NCI-H748 treated with DMSO at 0.1 percent for 48 hours (cell line): ENCODE measurements at regions not wholly inside any gene's neighbourhood (a gene's known extent, or its start where the extent isn't known, plus 50 kb on each side); places are given as distances from the start of the nearest gene placed in this dataset.
"Not testable (repeated sequence)": the region's sequence is repeated elsewhere in the genome, so short reads cannot be mapped to it uniquely, and the experiment has no call there.

Source experiments
- DNase-seq: peaks from one replicate; lab custom pipeline; 2025; lab: John Stamatoyannopoulos, UW

- no peak for DNase-seq
These were observed 325.4 kb upstream of the FRG1 start for GRCh38 chr4:189615217-189615663.

DNA sequence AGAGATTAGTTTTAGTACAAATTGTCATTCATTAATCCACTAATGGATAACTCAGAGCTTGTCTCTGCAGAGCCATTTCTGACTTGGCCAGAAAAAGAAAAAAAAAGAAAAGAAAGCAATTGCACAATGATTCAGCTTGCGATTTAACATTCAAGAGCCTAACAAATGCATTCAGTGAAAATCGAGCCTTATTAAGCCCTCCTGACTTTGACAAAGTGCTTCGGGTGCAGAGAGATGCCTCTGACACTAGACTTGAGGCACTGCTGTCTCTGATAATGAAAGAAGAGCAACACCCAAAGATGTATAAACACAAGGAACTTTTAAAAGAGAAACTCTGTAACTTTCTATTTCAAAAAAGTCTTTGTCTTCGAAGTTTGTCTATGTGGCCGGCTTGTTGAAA, 322.9 kb upstream of the FRG1 start:
- not testable (repeated sequence) for DNase-seq

DNA sequence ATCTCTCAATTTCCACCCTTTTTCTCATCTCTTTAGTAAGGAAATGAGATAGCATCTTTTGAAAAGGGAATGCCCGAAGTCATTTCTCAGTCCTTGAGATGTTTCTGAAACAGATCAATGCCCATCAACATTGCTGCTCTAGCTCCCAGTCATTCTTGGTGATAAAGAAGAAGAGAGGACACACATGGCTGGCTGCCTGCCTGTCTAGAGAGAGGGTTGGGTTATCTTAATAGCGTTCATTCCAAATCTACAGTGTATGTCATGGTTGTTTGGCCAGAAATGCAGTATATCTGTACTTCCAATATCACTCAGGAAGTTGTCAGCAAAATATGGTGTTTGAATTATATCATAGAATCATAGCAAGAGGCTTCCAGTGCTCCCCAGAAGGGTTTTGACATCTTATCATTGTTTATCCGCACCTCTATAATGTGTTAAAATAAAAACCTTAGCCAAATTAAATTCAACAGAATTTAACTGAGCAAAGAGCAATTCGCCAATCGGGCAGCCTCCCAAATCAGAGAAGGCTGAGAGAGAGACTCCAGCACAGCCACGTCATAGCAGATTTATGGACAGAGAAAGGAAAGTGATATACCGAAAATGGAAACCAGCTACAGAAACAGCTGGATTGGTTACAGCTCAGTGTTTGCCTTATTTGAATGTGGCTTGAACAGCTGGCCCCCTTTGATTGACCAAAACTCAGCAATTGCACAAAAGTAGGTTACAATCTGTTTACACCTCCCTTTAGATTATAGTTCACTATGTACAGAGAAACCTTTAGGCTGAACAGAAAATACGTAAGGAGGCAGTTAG, 321.0 kb upstream of the FRG1 start:
- not testable (repeated sequence) for DNase-seq

GRCh38 chr4:189622574-189622973, 318.1 kb upstream of the FRG1 start:
- DNase-seq = not testable (repeated sequence)

GRCh38 chr4:189627041-189627440, 313.6 kb upstream of the FRG1 start:
- not testable (repeated sequence) for DNase-seq

DNA sequence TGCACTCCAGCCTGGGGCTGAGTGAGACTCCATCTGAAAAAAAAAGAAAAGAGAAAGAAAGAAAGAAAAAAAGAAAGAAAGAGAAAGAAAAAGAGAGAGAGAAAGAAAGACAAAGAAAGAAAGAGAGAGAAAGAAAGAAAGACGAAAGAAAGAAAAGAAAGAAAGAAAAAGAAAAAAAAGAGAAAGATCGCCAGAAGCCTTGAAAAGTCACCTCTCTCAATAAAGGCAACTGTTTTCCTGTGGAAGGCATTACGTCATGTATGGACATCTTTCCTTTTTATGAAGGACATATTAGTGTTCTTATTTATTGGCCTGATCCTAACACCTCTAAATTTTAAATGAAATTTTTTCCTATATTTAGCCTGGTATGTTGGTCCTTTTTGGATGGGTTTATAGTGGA, 310.9 kb upstream of the FRG1 start:
- not testable (repeated sequence) for DNase-seq

GRCh38 chr4:189630913-189631567, 309.6 kb upstream of the FRG1 start:
- DNase-seq = not testable (repeated sequence)

- not testable (repeated sequence) for DNase-seq
These were observed 309.1 kb upstream of the FRG1 start for GRCh38 chr4:189631568-189631916.

- not testable (repeated sequence) for DNase-seq
These were observed 290.2 kb upstream of the FRG1 start for GRCh38 chr4:189650436-189650835.

- not testable (repeated sequence) for DNase-seq
These were observed 287.5 kb upstream of the FRG1 start for GRCh38 chr4:189653130-189653653.

DNA sequence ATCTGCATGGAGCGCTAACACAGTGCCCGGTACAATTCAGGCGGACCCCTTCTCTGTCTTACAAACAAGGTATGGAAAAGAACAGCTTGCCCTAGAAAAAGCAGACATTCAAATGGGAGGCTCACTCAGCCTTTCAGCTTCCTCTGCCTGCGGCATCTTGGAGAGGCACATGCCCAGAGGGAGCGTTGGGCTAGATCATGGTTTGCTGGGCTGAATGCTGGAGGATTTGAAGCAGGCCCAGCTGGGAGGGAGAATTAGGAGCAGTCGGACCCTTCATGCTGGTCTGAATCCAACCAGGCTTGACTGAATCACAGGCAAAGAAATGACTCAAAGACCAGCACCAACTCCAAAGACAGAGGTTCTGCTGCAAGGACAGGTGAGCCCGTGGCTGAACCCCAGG, 286.7 kb upstream of the FRG1 start:
- DNase-seq = not testable (repeated sequence)

GRCh38 chr4:189654396-189654795, 286.3 kb upstream of the FRG1 start:
- not testable (repeated sequence) for DNase-seq

DNA sequence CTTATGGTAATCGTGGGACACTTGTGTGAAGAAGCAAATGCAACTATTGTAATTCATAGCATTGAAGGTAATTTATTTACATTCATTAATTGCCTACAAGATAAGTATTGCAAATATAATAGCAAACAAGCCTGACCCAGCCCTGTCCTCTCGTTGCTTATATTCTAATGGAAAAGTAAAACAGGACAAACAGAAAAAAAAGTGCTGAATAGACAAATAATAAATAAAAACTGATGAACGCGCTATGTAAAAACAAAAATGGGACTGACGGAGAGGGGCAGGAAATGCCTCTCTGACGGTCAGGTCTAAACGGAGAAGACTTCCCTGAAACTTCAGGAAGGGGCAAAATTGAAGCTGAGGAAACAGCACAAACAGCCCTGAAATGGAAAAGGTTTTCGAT, 284.9 kb upstream of the FRG1 start:
- DNase-seq = not testable (repeated sequence)

- no peak for DNase-seq
These were observed 284.0 kb upstream of the FRG1 start for GRCh38 chr4:189656641-189657040.

DNA sequence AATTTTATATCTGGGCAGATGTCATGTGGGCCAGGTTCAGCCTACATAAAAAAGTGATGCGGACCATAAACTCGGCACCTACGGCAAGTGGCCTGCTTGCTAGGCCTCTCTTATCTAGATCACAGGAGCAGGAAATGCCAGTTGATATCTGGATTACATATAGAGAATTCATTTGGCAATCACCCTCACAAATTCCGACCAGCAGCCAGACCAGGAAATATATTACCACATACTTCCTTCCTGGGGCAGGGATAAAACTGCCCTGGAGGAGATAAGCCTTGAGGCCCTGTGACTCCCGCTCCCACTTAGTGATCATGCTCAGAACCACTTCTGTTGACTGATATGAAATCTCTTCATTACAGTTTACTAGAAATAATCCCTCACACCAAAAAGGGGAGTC, 282.4 kb upstream of the FRG1 start:
- not testable (repeated sequence) for DNase-seq

GRCh38 chr4:189658831-189659230, 281.8 kb upstream of the FRG1 start:
- DNase-seq = not testable (repeated sequence)

GRCh38 chr4:189659287-189659686, 281.4 kb upstream of the FRG1 start:
- DNase-seq = no peak

DNA sequence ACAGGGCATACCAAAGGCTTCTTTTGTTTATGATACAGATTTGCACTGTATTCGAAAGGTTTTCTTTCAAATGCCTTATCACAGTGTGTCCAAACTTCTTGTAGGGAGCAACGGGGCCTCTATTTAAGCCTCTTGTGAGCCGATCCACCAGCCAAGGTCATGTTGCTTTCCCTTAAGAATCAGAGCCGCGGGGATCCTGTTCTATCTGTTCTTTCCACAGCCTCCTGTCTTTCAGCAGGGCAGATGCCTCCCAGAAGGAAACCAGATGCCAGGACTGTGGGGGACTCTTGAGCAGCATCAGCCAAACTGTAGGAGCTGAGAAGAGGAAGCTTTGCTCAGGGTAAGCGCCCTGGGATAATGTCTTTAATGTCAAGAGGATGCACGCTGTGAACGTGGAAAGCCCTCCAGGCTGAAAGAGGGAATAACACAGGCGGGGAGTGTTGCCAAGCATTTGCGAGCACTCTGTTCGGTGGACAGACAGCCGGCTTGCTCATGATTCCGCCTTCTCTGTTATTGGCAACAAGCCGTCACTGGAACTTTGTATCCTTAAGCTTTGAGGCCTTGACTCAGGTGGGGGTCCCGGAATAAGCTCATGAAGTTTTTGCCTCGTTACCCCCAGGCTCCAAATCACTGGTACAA, 279.8 kb upstream of the FRG1 start:
- no peak for DNase-seq

GRCh38 chr4:189664693-189665250, 275.9 kb upstream of the FRG1 start:
- no peak for DNase-seq

DNA sequence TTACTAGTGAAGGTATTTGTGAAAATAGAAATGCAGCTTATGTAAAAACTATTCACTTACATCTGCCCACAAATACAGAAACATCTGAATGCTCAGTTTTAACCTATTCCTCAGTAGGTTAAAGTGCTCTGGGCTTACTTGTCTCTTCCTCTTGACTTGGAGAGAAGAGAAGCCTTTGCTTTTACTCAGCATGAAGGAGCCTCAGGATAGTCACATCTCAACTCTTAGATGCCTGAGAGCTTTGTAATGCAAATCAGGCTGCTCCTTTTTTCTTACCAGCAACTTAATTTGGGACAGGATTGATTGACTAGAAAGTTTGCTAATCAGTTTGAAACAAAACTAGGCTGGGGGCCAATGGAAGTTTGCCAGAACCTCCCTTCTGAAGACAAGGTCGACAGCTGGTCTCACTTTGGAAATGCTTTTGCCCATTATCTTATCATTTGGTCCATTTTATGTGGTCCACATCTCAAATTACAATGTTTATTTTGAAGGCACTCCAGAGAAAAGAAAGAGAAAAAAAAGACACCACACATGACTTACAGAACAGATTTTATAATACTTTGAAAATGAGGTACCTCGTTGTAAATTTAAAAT, 274.9 kb upstream of the FRG1 start:
- not testable (repeated sequence) for DNase-seq

- DNase-seq = not testable (repeated sequence)
These were observed 273.3 kb upstream of the FRG1 start for GRCh38 chr4:189667386-189667785.
